ENCODE measurements at regions not wholly inside any gene's neighbourhood (a gene's known extent, or its start where the extent isn't known, plus 50 kb on each side); places are given as distances from the start of the nearest gene placed in this dataset.

DNA sequence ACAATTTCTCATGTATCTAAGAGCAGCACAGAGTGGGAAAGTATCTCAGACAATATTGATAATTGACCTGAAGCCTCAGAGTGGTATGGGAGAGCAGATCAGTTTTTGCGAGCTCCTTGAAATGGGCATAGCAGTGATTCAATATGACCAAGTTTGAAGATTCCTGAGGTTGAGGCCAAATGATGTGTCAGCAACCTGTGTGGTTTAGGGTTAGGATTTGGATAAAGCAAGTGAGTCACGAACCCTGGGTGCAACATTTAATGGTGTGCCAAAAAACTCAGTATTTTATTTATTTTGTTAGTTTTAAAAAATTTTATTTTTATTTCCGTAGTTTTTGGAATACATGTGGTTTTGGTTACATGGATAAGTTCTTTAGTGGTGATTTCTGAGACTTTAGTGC lies 92.5 kb upstream of the C21orf91 start:
- TF ChIP-seq, protein P1, sequence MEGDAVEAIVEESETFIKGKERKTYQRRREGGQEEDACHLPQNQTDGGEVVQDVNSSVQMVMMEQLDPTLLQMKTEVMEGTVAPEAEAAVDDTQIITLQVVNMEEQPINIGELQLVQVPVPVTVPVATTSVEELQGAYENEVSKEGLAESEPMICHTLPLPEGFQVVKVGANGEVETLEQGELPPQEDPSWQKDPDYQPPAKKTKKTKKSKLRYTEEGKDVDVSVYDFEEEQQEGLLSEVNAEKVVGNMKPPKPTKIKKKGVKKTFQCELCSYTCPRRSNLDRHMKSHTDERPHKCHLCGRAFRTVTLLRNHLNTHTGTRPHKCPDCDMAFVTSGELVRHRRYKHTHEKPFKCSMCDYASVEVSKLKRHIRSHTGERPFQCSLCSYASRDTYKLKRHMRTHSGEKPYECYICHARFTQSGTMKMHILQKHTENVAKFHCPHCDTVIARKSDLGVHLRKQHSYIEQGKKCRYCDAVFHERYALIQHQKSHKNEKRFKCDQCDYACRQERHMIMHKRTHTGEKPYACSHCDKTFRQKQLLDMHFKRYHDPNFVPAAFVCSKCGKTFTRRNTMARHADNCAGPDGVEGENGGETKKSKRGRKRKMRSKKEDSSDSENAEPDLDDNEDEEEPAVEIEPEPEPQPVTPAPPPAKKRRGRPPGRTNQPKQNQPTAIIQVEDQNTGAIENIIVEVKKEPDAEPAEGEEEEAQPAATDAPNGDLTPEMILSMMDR (IDR thresholded peaks at IDR 0.05; ENCODE audit: low read depth, low read length, poor library complexity, severe bottlenecking): no peak
- TF ChIP-seq EZH2phosphoT487 (IDR thresholded peaks at IDR 0.05; ENCODE audit: borderline replicate concordance, low read length): no peak

Data from DOHH2 (cell line).